ENCODE measurements at regions not wholly inside any gene's neighbourhood (a gene's known extent, or its start where the extent isn't known, plus 50 kb on each side); places are given as distances from the start of the nearest gene placed in this dataset.

GRCh38 chr10:118537623-118538022, 57.8 kb downstream of the PRLHR start:
- no peak for DNase-seq

- no peak for DNase-seq
These were observed 61.3 kb downstream of the PRLHR start for GRCh38 chr10:118534136-118534535.

GRCh38 chr10:118531105-118531852, 64.2 kb downstream of the PRLHR start:
- DNase-seq = no peak

GRCh38 chr10:118528426-118528825, 67.0 kb downstream of the PRLHR start:
- DNase-seq = no peak

DNA sequence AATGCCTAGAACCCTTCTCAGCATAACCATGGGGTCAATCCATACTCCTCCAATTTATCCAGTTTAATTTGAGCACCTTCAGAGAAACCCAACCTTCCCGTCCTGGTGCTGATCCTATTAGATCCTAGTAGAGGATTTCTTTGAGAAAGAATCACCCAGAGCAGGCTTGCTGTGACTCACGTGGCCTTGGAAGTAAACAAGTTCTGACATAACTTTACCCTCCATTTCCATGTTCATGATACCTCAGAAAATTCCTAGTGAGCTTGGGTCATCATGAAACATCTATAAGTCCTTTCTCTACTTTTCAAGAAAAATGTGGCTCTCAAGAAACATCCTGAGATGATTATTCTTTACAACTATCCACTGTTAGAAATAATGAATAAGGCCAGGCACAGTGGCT, 71.7 kb downstream of the PRLHR start:
- DNase-seq = no peak

- DNase-seq = no peak
These were observed 72.5 kb downstream of the PRLHR start for GRCh38 chr10:118522791-118523498.

GRCh38 chr10:118521415-118522117, 73.9 kb downstream of the PRLHR start:
- DNase-seq = no peak

DNA sequence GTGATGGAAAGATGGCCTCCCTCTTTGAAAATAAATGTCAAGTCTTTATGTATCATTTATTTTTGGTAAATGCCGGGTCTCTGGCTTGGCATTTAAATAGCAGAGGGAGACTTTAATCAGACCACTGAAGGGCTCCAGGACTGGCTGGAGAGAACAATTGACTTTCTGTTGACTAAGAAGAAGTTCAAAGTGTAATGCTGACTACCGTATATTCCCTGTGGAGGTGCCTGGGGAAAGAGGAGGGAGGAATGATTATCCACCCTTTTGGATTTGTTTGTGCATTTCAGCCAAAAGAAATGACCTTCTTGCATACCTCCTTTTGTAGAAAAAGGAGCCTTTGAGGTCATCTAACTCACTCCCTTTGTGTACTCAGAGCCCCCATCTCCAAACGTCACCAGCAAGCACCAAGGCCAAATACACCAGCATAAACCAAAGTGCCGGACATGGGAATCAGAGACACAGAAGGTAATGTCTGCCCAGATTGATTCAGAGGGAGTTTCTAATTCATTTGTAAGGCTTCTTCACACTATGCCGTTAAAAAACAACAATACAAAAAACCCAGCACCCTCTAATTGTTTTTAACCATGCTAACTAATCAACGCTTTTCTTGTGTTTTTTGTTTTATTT, 75.2 kb downstream of the PRLHR start:
- no peak for DNase-seq

GRCh38 chr10:118518095-118518494, 77.4 kb downstream of the PRLHR start:
- no peak for DNase-seq

- no peak for DNase-seq
These were observed 78.7 kb downstream of the PRLHR start for GRCh38 chr10:118516716-118517115.

- DNase-seq = no peak
These were observed 82.3 kb downstream of the PRLHR start for GRCh38 chr10:118513174-118513573.

DNA sequence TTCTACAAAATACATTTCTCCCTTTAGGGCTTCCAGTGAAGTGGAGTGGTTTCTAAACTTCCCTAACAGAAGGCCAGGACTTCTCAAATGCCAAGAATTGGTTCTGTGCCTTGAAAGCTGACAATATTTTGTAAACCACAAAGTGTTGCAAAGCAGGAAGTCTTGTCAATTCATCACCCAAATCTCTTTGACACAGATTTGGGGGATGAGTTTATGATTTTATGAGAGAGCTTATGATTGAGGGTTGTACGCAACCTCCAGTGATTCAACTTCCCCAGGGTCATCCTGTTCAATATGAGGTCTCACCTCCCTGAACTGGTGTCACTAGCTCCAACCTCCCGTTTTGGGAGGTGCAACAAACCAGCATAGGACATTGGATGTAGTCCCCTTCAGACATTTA, 83.7 kb downstream of the PRLHR start:
- no peak for DNase-seq

DNA sequence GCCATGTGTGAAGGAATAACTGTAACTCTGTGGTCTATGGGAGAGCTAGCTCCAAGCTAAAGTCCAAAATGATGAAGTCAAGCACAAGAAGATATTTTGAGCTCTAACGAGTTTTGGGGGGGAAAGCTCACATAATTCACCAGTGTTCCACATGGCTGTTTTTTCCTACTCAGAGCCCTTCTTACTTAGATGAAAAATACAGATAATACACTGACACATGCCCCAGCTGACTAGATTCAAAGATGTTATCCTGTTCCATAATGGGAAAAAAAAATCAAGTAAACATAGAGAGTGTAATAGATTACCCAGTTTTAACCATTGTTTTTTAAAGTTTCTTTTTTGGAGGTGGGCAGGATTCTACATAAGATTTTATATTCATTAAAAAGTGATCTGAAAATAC, 86.6 kb downstream of the PRLHR start:
- no peak for DNase-seq

DNA sequence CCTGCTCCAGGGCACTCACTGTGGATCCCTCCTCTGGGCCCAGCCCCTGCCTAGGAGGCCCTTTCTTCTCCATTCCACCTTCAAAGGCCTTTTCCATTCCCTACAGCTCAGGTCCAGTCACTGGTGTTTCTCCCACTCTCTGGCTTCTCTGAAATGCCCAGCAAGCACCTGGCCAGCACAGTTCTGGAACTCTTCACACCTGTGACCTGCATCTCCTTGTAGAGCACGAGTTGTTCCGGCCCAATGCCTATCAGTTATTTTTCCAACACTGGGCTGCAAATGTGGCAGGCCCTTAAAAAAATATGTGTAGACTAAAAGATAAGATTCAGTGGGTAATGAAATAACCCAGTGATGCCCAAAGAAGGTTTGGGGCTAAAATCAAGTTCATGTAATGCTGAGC, 87.1 kb downstream of the PRLHR start:
- no peak for DNase-seq

GRCh38 chr10:118506671-118507590, 88.5 kb downstream of the PRLHR start:
- no peak for DNase-seq

DNA sequence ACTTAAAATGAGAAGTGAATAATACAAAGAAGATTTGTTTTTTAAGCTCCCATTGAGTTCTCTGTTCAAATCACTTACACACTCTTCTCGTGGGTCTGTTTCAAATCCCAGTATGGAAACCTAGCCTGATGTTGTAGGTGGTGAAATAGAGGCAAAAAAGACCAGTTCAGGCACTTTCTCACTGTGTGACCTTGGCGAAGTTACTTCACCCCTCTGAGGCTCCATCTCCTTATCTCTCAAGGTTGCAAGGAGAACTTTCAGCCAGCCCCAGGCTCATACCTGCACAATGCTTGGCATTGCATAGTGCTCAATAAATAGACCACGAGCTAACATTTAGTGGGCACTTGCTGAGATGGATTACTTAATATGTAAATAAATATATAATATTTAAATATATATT, 90.1 kb downstream of the PRLHR start:
- DNase-seq = no peak

DNA sequence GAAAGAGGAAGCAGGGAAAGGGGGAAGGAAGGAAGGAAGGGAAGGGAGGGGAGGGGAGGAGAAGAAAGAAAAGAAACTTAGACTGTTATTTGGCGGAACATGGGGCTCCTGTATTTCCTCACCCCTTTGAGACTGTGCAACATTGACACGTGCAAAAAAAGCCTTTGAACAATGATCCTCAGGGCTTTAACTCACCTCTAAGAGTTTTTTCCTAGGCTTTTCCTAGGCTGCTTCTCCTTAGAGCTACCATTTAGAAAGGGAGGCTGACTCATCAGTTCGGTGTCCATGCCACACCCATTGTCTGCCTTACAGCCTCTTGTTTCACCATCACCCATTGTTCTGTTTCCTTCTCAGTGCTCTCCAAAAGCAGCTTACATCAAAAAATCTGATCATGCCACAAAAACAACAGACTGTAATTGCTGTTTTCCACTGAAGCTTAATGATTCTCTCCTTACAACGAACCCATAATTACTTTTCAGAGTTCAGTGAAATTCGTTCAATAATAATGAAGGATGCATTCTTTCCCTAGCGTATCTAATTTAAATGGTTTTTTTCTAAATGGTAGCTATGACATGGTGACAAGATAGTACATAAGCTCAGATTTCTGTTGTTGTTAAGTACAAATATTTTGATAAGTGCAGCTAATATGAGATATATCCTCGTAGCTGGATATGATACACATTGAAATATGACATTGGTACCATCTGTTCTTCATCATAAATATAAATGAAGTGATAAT, 90.8 kb downstream of the PRLHR start:
- no peak for DNase-seq

DNA sequence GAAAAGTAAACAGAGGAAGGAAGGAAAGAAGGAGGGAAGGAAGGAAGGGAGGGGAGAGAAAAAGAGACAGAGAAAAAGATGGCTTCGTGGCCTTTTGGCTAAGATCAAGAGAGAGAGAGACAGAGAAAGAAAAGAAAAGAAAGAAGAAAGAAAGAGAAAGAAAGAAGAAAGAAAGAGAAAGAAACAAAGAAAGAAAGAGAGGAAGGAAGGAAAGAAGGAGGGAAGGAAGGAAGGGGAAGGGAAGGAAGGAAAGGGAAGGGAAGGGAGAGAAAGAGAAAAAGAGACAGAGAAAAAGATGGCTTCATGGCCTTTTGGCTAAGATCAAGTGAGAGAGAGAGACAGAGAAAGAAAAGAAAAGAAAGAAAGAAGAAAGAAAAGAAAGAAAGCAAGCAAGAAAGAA, 91.4 kb downstream of the PRLHR start:
- DNase-seq = no peak

DNA sequence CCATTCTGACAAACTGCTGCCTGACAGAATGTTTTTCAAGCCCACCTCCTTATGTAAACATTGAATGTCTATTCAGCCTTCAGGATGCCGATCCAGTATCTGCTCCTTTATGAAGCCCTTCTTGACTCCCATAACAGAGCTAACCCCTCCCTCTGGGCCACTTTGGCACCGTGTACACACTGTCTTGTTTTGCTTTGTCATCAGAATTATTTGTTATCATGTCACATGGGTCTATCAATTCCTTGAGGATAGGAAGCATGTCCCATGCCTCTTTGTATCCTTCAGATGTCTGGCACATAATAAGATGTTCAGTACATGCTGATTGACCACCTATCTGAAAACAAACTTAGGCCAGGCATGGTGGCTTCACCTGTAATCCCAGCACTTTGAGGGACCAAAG, 92.3 kb downstream of the PRLHR start:
- no peak for DNase-seq

GRCh38 chr10:118501637-118502440, 93.6 kb downstream of the PRLHR start:
- DNase-seq = no peak

GRCh38 chr10:118501171-118501570, 94.3 kb downstream of the PRLHR start:
- no peak for DNase-seq
